H1 (cell line): ENCODE measurements at regions not wholly inside any gene's neighbourhood (a gene's known extent, or its start where the extent isn't known, plus 50 kb on each side); places are given as distances from the start of the nearest gene placed in this dataset.

Source experiments
- CTCF ChIA-PET: fragments of 300-600 bp; sonication (Branson Sonifier 250); formaldehyde crosslinking; loops from one replicate; lab custom pipeline; 2021; ENCODE audit not compliant: partially characterized antibody; lab: Charles Lee
- POLR2A ChIA-PET: fragments of 300-600 bp; sonication (Branson Sonifier 250); formaldehyde crosslinking; loops from one replicate; lab custom pipeline; 2021; ENCODE audit warnings: inconsistent platforms; ENCODE audit not compliant: partially characterized antibody; lab: Charles Lee
- DNase-seq, 2 experiments: peaks; one replicate each; pipeline versions ENCODE4 v3.0.0 to v3.0.0-alpha.2; 2010 to 2022; ENCODE audit warnings: low spot score in 2 of 2, low read depth in 1 of 2, mixed read lengths in 1 of 2
- FAIRE-seq: peaks from 2 replicates; lab custom pipeline; 2011; peaks lifted over from hg19 to GRCh38; lab: Jason Lieb, UNC
- H2AFZ ChIP-seq: 2 replicates; pipeline ENCODE4 v1.8.1; 2012; ENCODE audit warnings: low read length, inconsistent platforms
- H2AK5ac ChIP-seq: 2 replicates; pipeline ENCODE4 v1.6.1; 2013; ENCODE audit warnings: low read depth, low read length
- H2BK120ac ChIP-seq: replicated peaks from 2 replicates; pipeline ENCODE3; 2013; ENCODE audit warnings: low read depth, low read length, inconsistent platforms
- H2BK12ac ChIP-seq: 2 replicates; pipeline ENCODE4 v1.6.1; 2013; ENCODE audit warnings: low read depth, low read length
- H2BK15ac ChIP-seq: 2 replicates; pipeline ENCODE4 v1.6.1; 2013; ENCODE audit warnings: low read length
- H2BK20ac ChIP-seq: 2 replicates; pipeline ENCODE4 v1.6.1; 2013; ENCODE audit warnings: low read length
- H2BK5ac ChIP-seq: 2 replicates; pipeline ENCODE4 v1.6.1; 2013; ENCODE audit warnings: low read depth, low read length
- H3K14ac ChIP-seq: 2 replicates; pipeline ENCODE4 v1.6.1; 2013; ENCODE audit warnings: inconsistent platforms; ENCODE audit not compliant: insufficient read length
- H3K18ac ChIP-seq: 2 replicates; pipeline ENCODE4 v1.6.1; 2013; ENCODE audit warnings: low read length; ENCODE audit errors: extremely low read depth
- H3K23ac ChIP-seq: 2 replicates; pipeline ENCODE4 v1.6.1; 2013; ENCODE audit warnings: inconsistent platforms; ENCODE audit not compliant: insufficient read length
- H3K23me2 ChIP-seq: 2 replicates; pipeline ENCODE4 v1.6.1; 2013; ENCODE audit warnings: low read depth, low read length
- H3K27ac ChIP-seq: 2 replicates; pipeline ENCODE4 v1.6.1; 2011; ENCODE audit warnings: low read depth, low read length, inconsistent platforms
- H3K27me3 ChIP-seq, 4 experiments: replicated peaks in 1 of 4; 1 replicate in 1 of 4; 2 replicates in 3 of 4; pipeline versions ENCODE4 v1.6.1 to v1.8.1; 2011 to 2013; ENCODE audit warnings: low read length in 3 of 4, mild to moderate bottlenecking in 3 of 4, inconsistent platforms in 2 of 4, mixed read lengths in 2 of 4, moderate library complexity in 1 of 4; ENCODE audit not compliant: control insufficient read depth in 3 of 4, insufficient read depth in 3 of 4; ENCODE audit errors: extremely low read depth in 1 of 4
- H3K36me3 ChIP-seq, 4 experiments: 2 replicates each; pipeline versions ENCODE4 v1.6.1 to v1.8.1; 2011 to 2013; ENCODE audit warnings: mild to moderate bottlenecking in 4 of 4, low read length in 3 of 4, moderate library complexity in 2 of 4, control low read depth in 1 of 4, inconsistent platforms in 1 of 4; ENCODE audit not compliant: insufficient read depth in 4 of 4, control insufficient read depth in 2 of 4
- H3K4ac ChIP-seq: replicated peaks from 2 replicates; pipeline ENCODE3; 2013; ENCODE audit warnings: low read length, low read depth, mixed read lengths, inconsistent platforms; ENCODE audit not compliant: insufficient read length
- H3K4me1 ChIP-seq, 4 experiments: replicated peaks in 1 of 4; 1 replicate in 1 of 4; 2 replicates in 3 of 4; pipeline versions ENCODE4 v1.6.1 to v1.8.1; 2011 to 2013; ENCODE audit warnings: low read length in 3 of 4, inconsistent platforms in 2 of 4, mixed read lengths in 1 of 4; ENCODE audit not compliant: insufficient read depth in 4 of 4, control insufficient read depth in 3 of 4
- H3K4me2 ChIP-seq, 2 experiments: 2 replicates each; pipeline versions ENCODE4 v1.6.1 to v1.8.1; 2011 to 2013; ENCODE audit warnings: low read depth in 2 of 2, low read length in 2 of 2, control low read depth in 1 of 2, inconsistent platforms in 1 of 2, mild to moderate bottlenecking in 1 of 2; ENCODE audit not compliant: insufficient read depth in 1 of 2
- H3K4me3 ChIP-seq, 4 experiments: fragments of 200-600, 300-600 bp in 1 of 4; sonication (generic), shearing (Covaris generic), sonication (Bioruptor Twin) in 1 of 4; 2 replicates each; pipeline versions ENCODE4 v1.5.1 to v1.8.1; 2011 to 2016; ENCODE audit warnings: low read length in 4 of 4, low read depth in 3 of 4, control low read depth in 2 of 4, inconsistent platforms in 2 of 4, mild to moderate bottlenecking in 2 of 4, mixed read lengths in 1 of 4, moderate library complexity in 1 of 4; ENCODE audit not compliant: insufficient read depth in 2 of 4; ENCODE audit errors: extremely low read depth in 1 of 4
- H3K56ac ChIP-seq: replicated peaks from 2 replicates; pipeline ENCODE3; 2013; ENCODE audit warnings: low read depth, mild to moderate bottlenecking, mixed read lengths, low read length, inconsistent platforms; ENCODE audit not compliant: insufficient read length
- H3K79me1 ChIP-seq: 2 replicates; pipeline ENCODE4 v1.6.1; 2013; ENCODE audit warnings: low read depth, low read length, control low read depth
- H3K79me2 ChIP-seq, 2 experiments: 2 replicates each; pipeline versions ENCODE4 v1.6.1 to v1.8.1; 2012 to 2013; ENCODE audit warnings: low read length in 2 of 2, mild to moderate bottlenecking in 2 of 2, inconsistent platforms in 1 of 2; ENCODE audit not compliant: insufficient read depth in 2 of 2, control insufficient read depth in 1 of 2
- H3K9ac ChIP-seq, 4 experiments: replicated peaks in 1 of 4; 1 replicate in 1 of 4; 2 replicates in 3 of 4; pipeline versions ENCODE4 v1.6.1 to v1.8.1; 2011 to 2013; ENCODE audit warnings: low read depth in 3 of 4, low read length in 3 of 4, control low read depth in 2 of 4, mild to moderate bottlenecking in 2 of 4, moderate library complexity in 2 of 4, inconsistent platforms in 1 of 4; ENCODE audit errors: extremely low read depth in 1 of 4
- H3K9me3 ChIP-seq, 2 experiments: 2 replicates each; pipeline versions ENCODE4 v1.6.1 to v1.8.1; 2012 to 2013; ENCODE audit warnings: mild to moderate bottlenecking in 2 of 2, moderate library complexity in 2 of 2, control low read depth in 1 of 2, inconsistent platforms in 1 of 2, low read depth in 1 of 2, low read length in 1 of 2, mixed read lengths in 1 of 2; ENCODE audit not compliant: insufficient read depth in 2 of 2
- H4K20me1 ChIP-seq, 2 experiments: replicated peaks in 1 of 2; 2 replicates each; pipeline versions ENCODE3 to v1.8.1; 2011 to 2013; ENCODE audit warnings: inconsistent platforms in 2 of 2, low read length in 2 of 2, mild to moderate bottlenecking in 1 of 2; ENCODE audit not compliant: insufficient read depth in 2 of 2, control insufficient read depth in 1 of 2
- H4K5ac ChIP-seq: 2 replicates; pipeline ENCODE4 v1.6.1; 2013; ENCODE audit warnings: low read length, low read depth, mixed read lengths, inconsistent platforms; ENCODE audit not compliant: insufficient read length
- H4K8ac ChIP-seq: 2 replicates; pipeline ENCODE4 v1.8.0; 2013; ENCODE audit warnings: mild to moderate bottlenecking, moderate library complexity, low read length, inconsistent platforms; ENCODE audit not compliant: insufficient read depth; ENCODE audit errors: extremely low read depth
- H4K91ac ChIP-seq: replicated peaks from 2 replicates; pipeline ENCODE3; 2013; ENCODE audit warnings: low read length, mixed read lengths, inconsistent platforms; ENCODE audit not compliant: insufficient read length
- BCL11A ChIP-seq, 2 experiments: IDR thresholded peaks; one replicate each; pipeline ENCODE4 v1.6.1; 2011; ENCODE audit warnings: low read depth in 2 of 2, low read length in 2 of 2, mild to moderate bottlenecking in 2 of 2
- CHD1 ChIP-seq: IDR thresholded peaks from 2 replicates; pipeline ENCODE4 v1.6.1; 2012; ENCODE audit warnings: low read depth, low read length, improper control_type of control experiment
- HDAC6 ChIP-seq: IDR thresholded peaks from one replicate; pipeline ENCODE4 v1.7.1; 2012; ENCODE audit warnings: low read depth, mild to moderate bottlenecking, inconsistent platforms, low read length, moderate library complexity
- NRF1 ChIP-seq: IDR thresholded peaks from 2 replicates; pipeline ENCODE4 v1.6.1; 2011; ENCODE audit warnings: mild to moderate bottlenecking, low read depth, low read length, improper control_type of control experiment
- RFX5 ChIP-seq: IDR thresholded peaks from 2 replicates; pipeline ENCODE4 v1.6.1; 2011; ENCODE audit warnings: low read depth, low read length, improper control_type of control experiment, borderline replicate concordance
- SIN3A ChIP-seq, 2 experiments: IDR thresholded peaks in 1 of 2; conservative IDR thresholded peaks in 1 of 2; 2 replicates each; pipeline ENCODE4 v1.6.1; 2011 to 2012; ENCODE audit warnings: low read length in 2 of 2, improper control_type of control experiment in 1 of 2, low read depth in 1 of 2, mild to moderate bottlenecking in 1 of 2
- SP4 ChIP-seq: IDR thresholded peaks from 2 replicates; pipeline ENCODE4 v1.6.1; 2012; ENCODE audit warnings: low read length, inconsistent platforms
- USF2 ChIP-seq: IDR thresholded peaks from 2 replicates; pipeline ENCODE4 v1.6.1; 2011; ENCODE audit warnings: low read length, improper control_type of control experiment
- WGBS, 2 experiments: shearing (Covaris generic) in 1 of 2; methylation state at CpG; one replicate each; pipeline versions ENCODE4 v1.1.6 to v1.1.7; 2013 to 2015; ENCODE audit warnings: low lambda C conversion rate in 2 of 2, mixed read lengths in 2 of 2, inconsistent platforms in 1 of 2, low coverage in 1 of 2, missing lambda C conversion rate in 1 of 2; ENCODE audit not compliant: insufficient replicate concordance in 2 of 2, insufficient coverage in 1 of 2, insufficient read length in 1 of 2; ENCODE audit errors: extremely low coverage in 1 of 2, missing lambda C conversion rate in 1 of 2; 5-methylcytosine and 5-hydroxymethylcytosine counted together

GRCh38 chr4:81337211-81337610 is 122.2 kb upstream of the PRKG2 start:
- ChIA-PET CTCF (interaction anchor here (5.3 kb wide), 1 partner anchor 15 kb away, joined by 31 read pairs; no protein-coding TSS in a partner anchor), POLR2A (no interaction called here)
- 50% methylated on average over 1 of the region's 1 CpG; no CpG with 5 or more reads in 1 of the 2 experiments for WGBS, 2 experiments
- no peaks in the 10 kb centered on the region for H3K4me1 ChIP-seq
- H3K9ac ChIP-seq, result no peak overlapping the region
- no peak overlapping the region for H3K4me2 ChIP-seq
- H3K18ac ChIP-seq, result no peak overlapping the region
- H3K4ac ChIP-seq, result no peak overlapping the region
- DNase-seq (no peak), FAIRE-seq (no peak)
- no peak overlapping the region for H3K27ac ChIP-seq
- H2BK120ac ChIP-seq, result no peak overlapping the region
- no peaks in the 10 kb centered on the region for H3K27me3 ChIP-seq
- H3K23me2 ChIP-seq, result no peaks in the 10 kb centered on the region
- no peak overlapping the region for H3K4me3 ChIP-seq
- no peak overlapping the region for H2AK5ac ChIP-seq
- H4K20me1 ChIP-seq, result no peaks in the 10 kb centered on the region
- no peak overlapping the region for H2BK5ac ChIP-seq
- H2AFZ ChIP-seq, result no peak overlapping the region
- no peak overlapping the region for H2BK20ac ChIP-seq
- no peaks in the 10 kb centered on the region for H3K79me2 ChIP-seq
- H3K14ac ChIP-seq, result no peak overlapping the region
- no peak overlapping the region for H4K8ac ChIP-seq
- H3K36me3 ChIP-seq, result no peaks in the 10 kb centered on the region
- H2BK12ac ChIP-seq, result no peak overlapping the region
- H3K56ac ChIP-seq, result no peak overlapping the region
- no peaks in the 10 kb centered on the region for H3K9me3 ChIP-seq
- H3K23ac ChIP-seq, result no peak overlapping the region
- TF ChIP-seq BCL11A (IDR thresholded peaks at IDR 0.05; ENCODE audit: low read depth in 2 of 2, low read length in 2 of 2) (no peak), RFX5 (no peak), CHD1 (no peak), SIN3A (conservative IDR thresholded peaks at IDR 0.05 in 1 of 2, IDR thresholded peaks at IDR 0.05 in 1 of 2; ENCODE audit: low read depth in 1 of 2, low read length in 2 of 2) (no peak), SP4 (no peak), HDAC6 (no peak), NRF1 (no peak), USF2 (no peak)
- no peaks in the 10 kb centered on the region for H3K79me1 ChIP-seq
- H4K5ac ChIP-seq, result no peak overlapping the region
- no peak overlapping the region for H4K91ac ChIP-seq
- H2BK15ac ChIP-seq, result no peak overlapping the region
